ENCODE measurements at regions not wholly inside any gene's neighbourhood (a gene's known extent, or its start where the extent isn't known, plus 50 kb on each side); places are given as distances from the start of the nearest gene placed in this dataset.

GRCh38 chr18:43866696-43867095, 589.4 kb upstream of the SYT4 start:
- no peak for TF ChIP-seq CTCF (IDR thresholded peaks at IDR 0.05 in 4 of 5, conservative IDR thresholded peaks at IDR 0.05 in 1 of 5)
- TF ChIP-seq POLR2A (IDR thresholded peaks at IDR 0.05): no peak
